ENCODE measurements at regions not wholly inside any gene's neighbourhood (a gene's known extent, or its start where the extent isn't known, plus 50 kb on each side); places are given as distances from the start of the nearest gene placed in this dataset.

GRCh38 chrX:63919081-63919480 is 134.1 kb upstream of the ARHGEF9 start:
- no peaks in the 10 kb centered on the region for H3K36me3 ChIP-seq (replicated peaks in 1 of 2; ENCODE audit: control insufficient read depth in 1 of 2, insufficient read depth in 2 of 2, low read length in 2 of 2)
- H3K27ac ChIP-seq (ENCODE audit: low read depth in 1 of 2, low read length in 2 of 2): no peak overlapping the region
- no peaks in the 10 kb centered on the region for H3K27me3 ChIP-seq (ENCODE audit: control insufficient read depth in 2 of 2, insufficient read depth in 2 of 2, low read length in 2 of 2)
- Mint-ChIP-seq H3K27ac (no peak overlapping the region), H3K27me3 (ENCODE audit: low read depth in 3 of 3) (peaks cover 0 to 3% (median 0%) of the 10 kb centered on the region in 3 donors), H3K36me3 (no peaks in the 10 kb centered on the region), H3K4me3 (no peak overlapping the region), H3K4me1 (no peaks in the 10 kb centered on the region), H3K9me3 (peaks cover 4 to 20% (median 11%) of the 10 kb centered on the region in 7 donors)
- H2AFZ ChIP-seq (ENCODE audit: insufficient read depth, low read depth, low read length, poor library complexity, severe bottlenecking): no peak overlapping the region
- H3K9ac ChIP-seq (ENCODE audit: insufficient read depth, low read length, poor library complexity, severe bottlenecking): no peak overlapping the region
- H4K20me1 ChIP-seq (ENCODE audit: insufficient read depth, low read length): no peaks in the 10 kb centered on the region
- H3K4me3 ChIP-seq (replicated peaks in 1 of 3; ENCODE audit: low read depth in 2 of 3, low read length in 3 of 3): no peak overlapping the region
- H3K4me1 ChIP-seq (ENCODE audit: control insufficient read depth in 1 of 2, insufficient read depth in 2 of 2, low read length in 2 of 2): no peaks in the 10 kb centered on the region
- no peak for TF ChIP-seq CTCF (IDR thresholded peaks at IDR 0.05)
- H3K79me2 ChIP-seq (ENCODE audit: insufficient read depth, low read length): no peaks in the 10 kb centered on the region
- H3K4me2 ChIP-seq (replicated peaks; ENCODE audit: extremely low read depth, low read length, poor library complexity, severe bottlenecking): no peak overlapping the region
- DNase-seq: no peak
- H3K9me3 ChIP-seq (replicated peaks in 1 of 2; ENCODE audit: control insufficient read depth in 1 of 2, insufficient read depth in 1 of 2, low read length in 2 of 2): peaks cover 5 to 8% of the 10 kb centered on the region in 2 donors
- intact Hi-C loops (cut with micrococcal nuclease): no loop called here

GRCh38 chrX:63918611-63919010 is 133.6 kb upstream of the ARHGEF9 start:
- no peak overlapping the region for H3K4me3 ChIP-seq (replicated peaks in 1 of 3; ENCODE audit: low read depth in 2 of 3, low read length in 3 of 3)
- no peak for DNase-seq
- H3K36me3 ChIP-seq (replicated peaks in 1 of 2; ENCODE audit: control insufficient read depth in 1 of 2, insufficient read depth in 2 of 2, low read length in 2 of 2): no peaks in the 10 kb centered on the region
- H3K79me2 ChIP-seq (ENCODE audit: insufficient read depth, low read length): no peaks in the 10 kb centered on the region
- H3K4me2 ChIP-seq (replicated peaks; ENCODE audit: extremely low read depth, low read length, poor library complexity, severe bottlenecking): no peak overlapping the region
- WGBS (ENCODE audit: insufficient coverage): no CpG with 5 or more reads among the region's 1 CpG
- no peak for TF ChIP-seq CTCF (IDR thresholded peaks at IDR 0.05)
- no peaks in the 10 kb centered on the region for H3K4me1 ChIP-seq (ENCODE audit: control insufficient read depth in 1 of 2, insufficient read depth in 2 of 2, low read length in 2 of 2)
- peaks cover 4 to 21% (median 13%) of the 10 kb centered on the region in 7 donors for H3K9me3 Mint-ChIP-seq
- no peak overlapping the region for H3K4me3 Mint-ChIP-seq
- peaks cover 0 to 3% (median 0%) of the 10 kb centered on the region in 3 donors for H3K27me3 Mint-ChIP-seq (ENCODE audit: low read depth in 3 of 3)
- H3K4me1 Mint-ChIP-seq: no peaks in the 10 kb centered on the region
- no peaks in the 10 kb centered on the region for H4K20me1 ChIP-seq (ENCODE audit: insufficient read depth, low read length)
- no peak overlapping the region for H3K9ac ChIP-seq (ENCODE audit: insufficient read depth, low read length, poor library complexity, severe bottlenecking)
- no peak overlapping the region for H3K27ac ChIP-seq (ENCODE audit: low read depth in 1 of 2, low read length in 2 of 2)
- no peak overlapping the region for H2AFZ ChIP-seq (ENCODE audit: insufficient read depth, low read depth, low read length, poor library complexity, severe bottlenecking)
- intact Hi-C loops (cut with micrococcal nuclease): no loop called here
- no peak overlapping the region for H3K27ac Mint-ChIP-seq
- H3K36me3 Mint-ChIP-seq: no peaks in the 10 kb centered on the region
- H3K9me3 ChIP-seq (replicated peaks in 1 of 2; ENCODE audit: control insufficient read depth in 1 of 2, insufficient read depth in 1 of 2, low read length in 2 of 2): peaks cover 9 to 12% of the 10 kb centered on the region in 2 donors
- H3K27me3 ChIP-seq (ENCODE audit: control insufficient read depth in 2 of 2, insufficient read depth in 2 of 2, low read length in 2 of 2): no peaks in the 10 kb centered on the region

Data from CD14-positive monocyte (primary cell).